ENCODE measurements at regions not wholly inside any gene's neighbourhood (a gene's known extent, or its start where the extent isn't known, plus 50 kb on each side); places are given as distances from the start of the nearest gene placed in this dataset.

DNA sequence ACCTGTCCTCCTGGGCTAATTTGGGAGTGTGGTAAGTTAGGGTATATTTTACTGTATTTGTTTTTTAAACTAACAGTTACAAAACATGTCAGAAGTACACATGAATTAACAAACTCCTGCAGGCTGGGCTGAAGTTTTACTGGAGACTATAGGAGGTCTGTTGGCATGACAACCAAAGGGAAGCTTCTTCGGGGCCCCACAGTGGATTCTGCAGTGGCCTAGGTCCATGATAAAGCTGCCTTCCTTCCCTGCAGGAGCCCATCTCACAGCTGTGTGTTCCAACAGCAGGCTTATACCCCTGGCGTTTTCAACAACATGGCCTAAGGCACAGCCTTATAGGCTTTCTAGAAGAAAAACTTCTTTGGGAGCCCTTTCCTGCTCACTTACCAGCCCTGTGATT is 128.0 kb upstream of the SETBP1 start:
- TF ChIP-seq CTCF (IDR thresholded peaks at IDR 0.05) (no peak), POLR2A (IDR thresholded peaks at IDR 0.05) (no peak), EP300 (IDR thresholded peaks at IDR 0.05) (no peak)

Data from gastroesophageal sphincter (tissue), 3 donors.